Panc1 (cell line): ENCODE measurements at regions not wholly inside any gene's neighbourhood (a gene's known extent, or its start where the extent isn't known, plus 50 kb on each side); places are given as distances from the start of the nearest gene placed in this dataset.

Experiments used
- ATAC-seq: fragments of 200-7000 bp; cut with Tn5 transposase; 2 replicates; pipeline ENCODE4 v1.9.1; 2020; ENCODE audit warnings: mild to moderate bottlenecking, moderate library complexity
- BruUV-seq: library from RNA; stranded (reverse); fragments of 400-500 nt; replicated peaks from 2 replicates; lab custom pipeline; 2021; lab: Mats Ljungman, UMichigan
- CTCF ChIA-PET: fragments of 300-600 bp; sonication (Branson Sonifier 250); formaldehyde crosslinking; loops from one replicate; lab custom pipeline; 2022; ENCODE audit warnings: antibody characterized with exemption; lab: Charles Lee
- POLR2A ChIA-PET: fragments of 300-600 bp; sonication (Branson Sonifier 250); formaldehyde crosslinking; loops from one replicate; lab custom pipeline; 2022; ENCODE audit warnings: antibody characterized with exemption; lab: Charles Lee
- DNase-seq: peaks from one replicate; pipeline ENCODE4 v3.0.0-alpha.2; 2010; ENCODE audit warnings: low read depth, low spot score
- H3K27ac ChIP-seq: 2 replicates; pipeline ENCODE4 v1.5.1; 2011; ENCODE audit warnings: mild to moderate bottlenecking, low read length, inconsistent platforms
- H3K27me3 ChIP-seq: fragments of 200-500 bp; sonication (Bioruptor generic); 2 replicates; pipeline ENCODE4 v1.6.0; 2014; ENCODE audit warnings: low read length, inconsistent platforms; ENCODE audit not compliant: control insufficient read depth, insufficient read depth
- H3K36me3 ChIP-seq: fragments of 200-500 bp; sonication (Bioruptor generic); 2 replicates; pipeline ENCODE4 v1.5.1; 2014; ENCODE audit warnings: inconsistent platforms, mild to moderate bottlenecking, low read length, moderate library complexity; ENCODE audit not compliant: control insufficient read depth, insufficient read depth
- H3K4me1 ChIP-seq: 2 replicates; pipeline ENCODE4 v1.5.1; 2011; ENCODE audit warnings: inconsistent platforms, mild to moderate bottlenecking, low read length, moderate library complexity; ENCODE audit not compliant: control insufficient read depth, insufficient read depth
- H3K4me3 ChIP-seq, 2 experiments: 2 replicates each; pipeline ENCODE4 v1.5.1; 2011 to 2012; ENCODE audit warnings: low read depth in 2 of 2, low read length in 2 of 2, mild to moderate bottlenecking in 2 of 2, inconsistent platforms in 1 of 2, moderate library complexity in 1 of 2
- H3K9me3 ChIP-seq: fragments of 200-500 bp; sonication (Bioruptor generic); 2 replicates; pipeline ENCODE4 v1.5.1; 2014; ENCODE audit warnings: low read depth, mild to moderate bottlenecking, inconsistent platforms, low read length, moderate library complexity; ENCODE audit not compliant: control insufficient read depth, insufficient read depth
- CTCF ChIP-seq: fragments of 450-650 bp; IDR thresholded peaks from 2 replicates; pipeline ENCODE4 v1.5.1; 2017; ENCODE audit warnings: mild to moderate bottlenecking
- POLR2AphosphoS5 ChIP-seq: IDR thresholded peaks from 2 replicates; pipeline ENCODE4 v1.6.1; 2012; ENCODE audit warnings: mild to moderate bottlenecking, low read depth, low read length, moderate library complexity
- REST ChIP-seq, 2 experiments: IDR thresholded peaks; 2 replicates each; pipeline ENCODE4 v1.6.1; 2011 to 2012; ENCODE audit warnings: low read depth in 2 of 2, control low read depth in 1 of 2, low read length in 1 of 2, mild to moderate bottlenecking in 1 of 2, moderate library complexity in 1 of 2; ENCODE audit not compliant: insufficient read depth in 1 of 2
- SIN3A ChIP-seq: IDR thresholded peaks from 2 replicates; pipeline ENCODE4 v1.6.1; 2012; ENCODE audit warnings: low read depth, mild to moderate bottlenecking, low read length, moderate library complexity, borderline replicate concordance; ENCODE audit not compliant: insufficient read depth
- TCF7L2 ChIP-seq: IDR thresholded peaks from 2 replicates; pipeline ENCODE4 v1.6.1; 2011; ENCODE audit warnings: mild to moderate bottlenecking, low read depth, low read length, inconsistent platforms
- in situ Hi-C: cut with HindIII; loops from 2 replicates; pipeline ENCODE4 v1.10.0; 2016; ENCODE audit warnings: low sequenced_read_pairs, low pct_unique_long_range_greater_than_20kb
- intact Hi-C: fragments of 100-400 bp; cut with micrococcal nuclease; formaldehyde crosslinking; loops from one replicate; pipeline ENCODE4 v1.10.0; 2022; ENCODE audit not compliant: unreplicated experiment

GRCh38 chr17:63082273-63082861, 116.3 kb downstream of the TANC2 start:
- 0 out of 2 replicates have a peak overlapping the region, but pooled peaks have one; percentile 44 for H3K27ac ChIP-seq
- in situ Hi-C loops, result no loop called here
- POLR2A ChIA-PET, result no interaction called here

GRCh38 chr17:63082952-63083351, 116.9 kb downstream of the TANC2 start:
- DNase-seq, result no peak
- no TSS peak for BruUV-seq
- peak; percentile 34; the same call in 1 of the 2 replicates for ATAC-seq

More at GRCh38 chr17:63082273-63082861, 116.3 kb downstream of the TANC2 start:
- no peak for DNase-seq
- CTCF ChIA-PET, result interaction anchor here (0.6 to 1.8 kb wide), 3 partner anchors 57 to 328 kb away, joined by 3 to 17 read pairs (median 3); no protein-coding TSS in a partner anchor
- Histone ChIP-seq H3K4me3 (no peak overlapping the region), H3K9me3 (no peaks in the 10 kb centered on the region), H3K4me1 (peaks cover 5% of the 10 kb centered on the region; the same call in 1 of the 2 replicates), H3K27me3 (no peaks in the 10 kb centered on the region), H3K36me3 (no peaks in the 10 kb centered on the region)
- intact Hi-C loops, result no loop called here
- no TSS peak for BruUV-seq
- TF ChIP-seq CTCF (peak; percentile 53), SIN3A (no peak)
- ATAC-seq, result peak; percentile 62; the same call in 1 of the 2 replicates

More at GRCh38 chr17:63082952-63083351, 116.9 kb downstream of the TANC2 start:
- Histone ChIP-seq H3K4me1 (peaks cover 5% of the 10 kb centered on the region; the same call in 1 of the 2 replicates), H3K27ac (peak overlapping the region; percentile 44; the same call in 1 of the 2 replicates), H3K36me3 (no peaks in the 10 kb centered on the region), H3K9me3 (no peaks in the 10 kb centered on the region), H3K4me3 (no peak overlapping the region), H3K27me3 (no peaks in the 10 kb centered on the region)
- CTCF ChIA-PET, result interaction anchor here (1.8 kb wide), 1 partner anchor 324 kb away, joined by 17 read pairs; no protein-coding TSS in a partner anchor
- intact Hi-C loops, result no loop called here
- POLR2A ChIA-PET, result no interaction called here
- TF ChIP-seq TCF7L2 (no peak), REST (IDR thresholded peaks at IDR 0.05; ENCODE audit: insufficient read depth in 1 of 2, low read depth in 2 of 2, low read length in 1 of 2) (no peak), SIN3A (no peak), POLR2AphosphoS5 (no peak), CTCF (no peak)
- in situ Hi-C loops, result no loop called here
